GM19467 (cell line): ENCODE measurements at regions not wholly inside any gene's neighbourhood (a gene's known extent, or its start where the extent isn't known, plus 50 kb on each side); places are given as distances from the start of the nearest gene placed in this dataset.

Experiments
- ATAC-seq: cut with Tn5 transposase; IDR thresholded peaks from one replicate; pipeline ENCODE4 v1.9.1; 2021; ENCODE audit warnings: mild to moderate bottlenecking, moderate library complexity; ENCODE audit not compliant: unreplicated experiment

GRCh38 chr5:7000310-7000709 lies 287.1 kb downstream of the TENT4A start:
- ATAC-seq = no peak

- ATAC-seq = no peak
These were observed 297.4 kb downstream of the TENT4A start for GRCh38 chr5:7010591-7010990.

GRCh38 chr5:7012057-7012456 lies 298.8 kb downstream of the TENT4A start:
- ATAC-seq = no peak

- ATAC-seq = no peak
These were observed 301.4 kb downstream of the TENT4A start for GRCh38 chr5:7014611-7015010.

GRCh38 chr5:7015586-7016256 lies 302.5 kb downstream of the TENT4A start:
- no peak for ATAC-seq

- no peak for ATAC-seq
These were observed 303.9 kb downstream of the TENT4A start for GRCh38 chr5:7016999-7017747.

- ATAC-seq = no peak
These were observed 305.0 kb downstream of the TENT4A start for GRCh38 chr5:7018198-7018597.

GRCh38 chr5:7018601-7019000 lies 305.4 kb downstream of the TENT4A start:
- no peak for ATAC-seq

- ATAC-seq = no peak
These were observed 323.1 kb downstream of the TENT4A start for GRCh38 chr5:7036192-7036835.

- no peak for ATAC-seq
These were observed 325.8 kb downstream of the TENT4A start for GRCh38 chr5:7039074-7039473.

- ATAC-seq = no peak
These were observed 326.9 kb downstream of the TENT4A start for GRCh38 chr5:7040111-7040510.

GRCh38 chr5:7043797-7044196 lies 330.6 kb downstream of the TENT4A start:
- ATAC-seq = no peak

- ATAC-seq = no peak
These were observed 334.5 kb downstream of the TENT4A start for GRCh38 chr5:7047511-7048261.

- no peak for ATAC-seq
These were observed 337.8 kb downstream of the TENT4A start for GRCh38 chr5:7050986-7051385.

GRCh38 chr5:7053125-7053524 lies 339.9 kb downstream of the TENT4A start:
- no peak for ATAC-seq

GRCh38 chr5:7053528-7054209 lies 340.4 kb downstream of the TENT4A start:
- ATAC-seq = no peak

- no peak for ATAC-seq
These were observed 329.3 kb upstream of the ADCY2 start for GRCh38 chr5:7066471-7067235.

GRCh38 chr5:7068156-7068555 lies 327.8 kb upstream of the ADCY2 start:
- no peak for ATAC-seq

- no peak for ATAC-seq
These were observed 327.0 kb upstream of the ADCY2 start for GRCh38 chr5:7068899-7069298.

GRCh38 chr5:7072188-7072587 lies 323.8 kb upstream of the ADCY2 start:
- ATAC-seq = no peak
